ENCODE measurements at regions not wholly inside any gene's neighbourhood (a gene's known extent, or its start where the extent isn't known, plus 50 kb on each side); places are given as distances from the start of the nearest gene placed in this dataset.

- TF ChIP-seq CTCF (IDR thresholded peaks at IDR 0.05; ENCODE audit: low read depth, low read length, missing control alignments), result no peak
Measured at GRCh38 chr2:48075631-48076030, 169.3 kb upstream of the FBXO11 start.

GRCh38 chr2:48080534-48081316, 174.4 kb upstream of the FBXO11 start:
- H3K4me3 ChIP-seq (ENCODE audit: low read depth, low read length), result no peak overlapping the region
- peak; percentile 34 for TF ChIP-seq CTCF (IDR thresholded peaks at IDR 0.05; ENCODE audit: low read depth, low read length, missing control alignments)
- no peak for DNase-seq (ENCODE audit: low read depth)

More at GRCh38 chr2:48075631-48076030, 169.3 kb upstream of the FBXO11 start:
- no peak for DNase-seq (ENCODE audit: low read depth)
- H3K4me3 ChIP-seq (ENCODE audit: low read depth, low read length), result no peak overlapping the region

DNA sequence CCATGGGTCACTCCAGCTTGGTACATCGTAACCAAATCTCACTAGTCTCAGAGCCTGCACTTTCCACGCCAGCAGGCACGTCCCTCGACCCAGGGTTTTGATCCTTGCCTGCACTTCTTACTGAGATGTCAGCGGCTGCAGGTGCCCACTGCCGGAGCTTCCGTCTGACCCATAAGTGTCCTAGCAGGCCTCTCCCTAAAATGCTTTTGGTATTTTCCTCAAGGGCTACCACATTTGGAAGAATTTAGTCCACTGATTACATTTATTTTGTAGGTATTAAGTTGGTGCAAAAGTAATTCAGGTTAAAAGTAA, 175.0 kb upstream of the FBXO11 start:
- H3K4me3 ChIP-seq (ENCODE audit: low read depth, low read length), result no peak overlapping the region
- TF ChIP-seq CTCF (IDR thresholded peaks at IDR 0.05; ENCODE audit: low read depth, low read length, missing control alignments), result no peak
- no peak for DNase-seq (ENCODE audit: low read depth)

DNA sequence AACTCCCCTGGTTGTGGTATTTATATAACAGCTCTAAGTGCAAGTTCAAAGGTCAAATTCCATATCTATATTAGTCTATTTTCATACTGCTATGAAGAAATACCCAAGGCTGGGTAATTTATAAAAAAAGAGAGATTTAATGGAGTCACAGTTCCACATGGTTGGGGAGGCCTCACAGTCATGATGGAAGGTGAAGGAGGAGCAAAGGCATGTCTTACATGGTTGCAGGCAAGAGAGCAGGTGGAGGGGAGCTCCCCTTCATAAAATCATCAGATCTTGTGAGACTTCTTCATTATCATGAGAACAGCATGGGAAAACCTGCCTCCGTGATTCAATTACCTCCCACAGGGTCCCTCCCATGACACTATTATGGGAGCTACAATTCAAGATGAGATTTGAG, 179.6 kb upstream of the FBXO11 start:
- H3K4me3 ChIP-seq (ENCODE audit: low read depth, low read length), result no peak overlapping the region
- no peak for DNase-seq (ENCODE audit: low read depth)
- TF ChIP-seq CTCF (IDR thresholded peaks at IDR 0.05; ENCODE audit: low read depth, low read length, missing control alignments), result no peak

GRCh38 chr2:48088994-48089393, 182.7 kb upstream of the FBXO11 start:
- no peak for TF ChIP-seq CTCF (IDR thresholded peaks at IDR 0.05; ENCODE audit: low read depth, low read length, missing control alignments)
- DNase-seq (ENCODE audit: low read depth), result no peak
- H3K4me3 ChIP-seq (ENCODE audit: low read depth, low read length), result no peak overlapping the region

GRCh38 chr2:48089644-48090043, 183.3 kb upstream of the FBXO11 start:
- no peak for DNase-seq (ENCODE audit: low read depth)
- H3K4me3 ChIP-seq (ENCODE audit: low read depth, low read length), result no peak overlapping the region
- TF ChIP-seq CTCF (IDR thresholded peaks at IDR 0.05; ENCODE audit: low read depth, low read length, missing control alignments), result no peak
